SU-DHL-6 (cell line): ENCODE measurements at regions not wholly inside any gene's neighbourhood (a gene's known extent, or its start where the extent isn't known, plus 50 kb on each side); places are given as distances from the start of the nearest gene placed in this dataset.

Experiments used
- EZH2phosphoT487 ChIP-seq: fragments of 200-600 bp; sonication (generic), shearing (Covaris generic); conservative IDR thresholded peaks from 2 replicates; pipeline ENCODE4 v1.6.1; 2018; ENCODE audit warnings: mild to moderate bottlenecking, antibody characterized with exemption, low read length, moderate library complexity, mixed read lengths
- TF ChIP-seq, protein P1 (sequence below): fragments of 200-600 bp; sonication (generic); IDR thresholded peaks from one replicate; pipeline ENCODE4 v1.5.1; 2017; ENCODE audit warnings: antibody characterized with exemption, mild to moderate bottlenecking, low read length, moderate library complexity; ENCODE audit not compliant: insufficient read depth, poor library complexity, severe bottlenecking

DNA sequence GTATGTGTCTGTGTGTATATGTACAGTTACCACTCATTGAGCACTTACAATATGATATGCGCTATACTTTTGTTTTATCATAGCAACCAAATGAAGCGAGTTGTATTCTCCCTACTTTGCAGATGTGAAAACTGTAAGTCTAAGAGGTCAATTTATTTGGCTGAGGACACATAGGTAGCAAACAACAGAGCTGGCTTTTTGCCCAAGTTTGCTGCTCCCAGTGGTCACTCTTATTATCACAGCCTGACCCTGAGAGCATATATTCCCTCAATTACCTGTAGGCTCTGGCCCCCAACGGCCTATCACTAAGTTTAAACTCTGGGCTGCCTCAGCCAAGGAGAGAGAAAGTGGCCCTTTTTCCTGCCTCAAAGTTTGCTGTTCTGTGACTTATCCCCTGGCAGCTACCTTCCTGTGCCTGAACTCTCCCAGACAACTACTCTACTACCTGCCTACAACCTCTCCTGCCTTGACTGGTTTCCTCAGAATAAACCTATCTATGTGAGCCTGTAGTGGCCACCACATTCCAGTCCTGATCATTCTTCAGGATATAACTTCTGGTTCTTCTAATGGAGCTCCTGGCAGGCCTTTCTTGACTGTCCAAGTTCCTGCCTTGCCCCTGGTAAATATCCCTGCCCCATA is 221.8 kb downstream of the FRK start:
- TF ChIP-seq, protein P1, sequence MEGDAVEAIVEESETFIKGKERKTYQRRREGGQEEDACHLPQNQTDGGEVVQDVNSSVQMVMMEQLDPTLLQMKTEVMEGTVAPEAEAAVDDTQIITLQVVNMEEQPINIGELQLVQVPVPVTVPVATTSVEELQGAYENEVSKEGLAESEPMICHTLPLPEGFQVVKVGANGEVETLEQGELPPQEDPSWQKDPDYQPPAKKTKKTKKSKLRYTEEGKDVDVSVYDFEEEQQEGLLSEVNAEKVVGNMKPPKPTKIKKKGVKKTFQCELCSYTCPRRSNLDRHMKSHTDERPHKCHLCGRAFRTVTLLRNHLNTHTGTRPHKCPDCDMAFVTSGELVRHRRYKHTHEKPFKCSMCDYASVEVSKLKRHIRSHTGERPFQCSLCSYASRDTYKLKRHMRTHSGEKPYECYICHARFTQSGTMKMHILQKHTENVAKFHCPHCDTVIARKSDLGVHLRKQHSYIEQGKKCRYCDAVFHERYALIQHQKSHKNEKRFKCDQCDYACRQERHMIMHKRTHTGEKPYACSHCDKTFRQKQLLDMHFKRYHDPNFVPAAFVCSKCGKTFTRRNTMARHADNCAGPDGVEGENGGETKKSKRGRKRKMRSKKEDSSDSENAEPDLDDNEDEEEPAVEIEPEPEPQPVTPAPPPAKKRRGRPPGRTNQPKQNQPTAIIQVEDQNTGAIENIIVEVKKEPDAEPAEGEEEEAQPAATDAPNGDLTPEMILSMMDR: no peak
- TF ChIP-seq EZH2phosphoT487: no peak
